Stomach (tissue), 8 donors: ENCODE measurements at regions not wholly inside any gene's neighbourhood (a gene's known extent, or its start where the extent isn't known, plus 50 kb on each side); places are given as distances from the start of the nearest gene placed in this dataset.

Source experiments
- DNase-seq, 2 donors: peaks; one replicate each; pipeline versions ENCODE4 v3.0.0 to v3.0.0-alpha.2; 2013 to 2019
- H3K27ac ChIP-seq, 5 donors: fragments of 200-600 bp in 4 of 5; sonication (generic) in 4 of 5; one replicate each; pipeline ENCODE4 v1.5.1; 2013 to 2019; ENCODE audit warnings: mild to moderate bottlenecking in 1 of 5, moderate library complexity in 1 of 5
- H3K27me3 ChIP-seq, 3 donors: fragments of 200-600 bp; sonication (generic); one replicate each; pipeline ENCODE4 v1.5.1; 2017 to 2019; ENCODE audit warnings: mixed run types in 1 of 3
- H3K36me3 ChIP-seq, 4 donors: fragments of 200-600 bp; sonication (generic); 1 replicate in 3 of 4; 2 replicates in 1 of 4; pipeline ENCODE4 v1.5.1; 2016 to 2019
- H3K4me1 ChIP-seq, 4 donors: fragments of 200-600 bp; sonication (generic); one replicate each; pipeline ENCODE4 v1.5.1; 2016 to 2019
- H3K4me3 ChIP-seq, 4 donors: fragments of 200-600 bp; sonication (generic) in 3 of 4; one replicate each; pipeline ENCODE4 v1.5.1; 2016 to 2019; ENCODE audit warnings: mild to moderate bottlenecking in 1 of 4
- H3K9me3 ChIP-seq, 4 donors: fragments of 200-600 bp; sonication (generic); one replicate each; pipeline ENCODE4 v1.5.1; 2016 to 2019
- EP300 ChIP-seq: sonication (generic); formaldehyde crosslinking; IDR thresholded peaks from one replicate; pipeline ENCODE4 v1.6.1; 2017; ENCODE audit warnings: antibody characterized with exemption
- POLR2A ChIP-seq, 4 donors: fragments of 450-650 bp; IDR thresholded peaks; one replicate each; pipeline ENCODE4 v1.6.1; 2016; ENCODE audit warnings: antibody characterized with exemption in 4 of 4, control low read depth in 2 of 4, mild to moderate bottlenecking in 1 of 4, moderate library complexity in 1 of 4
- POLR2AphosphoS5 ChIP-seq, 3 donors: sonication (generic); formaldehyde crosslinking; IDR thresholded peaks; one replicate each; pipeline ENCODE4 v1.6.1; 2016; ENCODE audit warnings: antibody characterized with exemption in 3 of 3
- WGBS, 5 donors: extraction: QIAGEN DNeasy Blood & Tissue Kit in 3 of 5; methylation state at CpG; one replicate each; pipeline versions ENCODE4 v1.1.5 to v1.1.7; 2013 to 2018; 5-methylcytosine and 5-hydroxymethylcytosine counted together
- intact Hi-C: fragments of 100-400 bp; cut with DNase I; formaldehyde crosslinking; loops from one replicate; pipeline ENCODE4 v1.15.1; 2023; ENCODE audit warnings: low total_unique reads
- TF ChIP-seq, protein P1 (sequence below), 7 experiments: fragments of 450-650 bp in 4 of 7; fragments of 200-600 bp in 3 of 7; sonication (generic) in 3 of 7; IDR thresholded peaks; one replicate each; pipeline ENCODE4 v1.5.1; 2016 to 2019; ENCODE audit warnings: antibody characterized with exemption in 7 of 7, control low read depth in 2 of 7, mild to moderate bottlenecking in 1 of 7
- donor health status: healthy with polysubstance abuse.
- donor health status: Bipolar disorder and iron deficiency.
- donor health status: healthy.

DNA sequence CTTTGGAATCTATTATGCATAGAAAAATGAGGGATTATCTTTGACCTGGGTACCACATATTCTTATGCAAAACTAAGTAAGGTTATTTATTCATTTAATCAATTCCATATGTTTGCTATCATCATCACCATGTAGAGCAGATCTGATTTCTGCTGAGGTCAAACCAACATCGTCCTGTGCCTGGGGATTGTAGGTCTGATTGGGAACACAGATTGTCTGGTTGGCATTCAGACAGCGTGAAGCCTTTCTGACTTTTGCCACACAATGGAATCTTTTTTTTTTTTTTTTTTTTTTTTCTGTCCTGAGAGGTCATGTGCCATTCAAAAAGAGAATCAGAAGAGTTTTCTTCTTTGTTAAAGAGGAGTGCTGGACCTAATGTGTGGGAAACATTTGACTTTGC is 142.9 kb downstream of the RAB11FIP2 start:
- H3K27me3 ChIP-seq: peaks cover 0 to 10% (median 0%) of the 10 kb centered on the region in 3 donors
- no peak for DNase-seq
- no peaks in the 10 kb centered on the region for H3K4me1 ChIP-seq
- 46 to 71% (median 60%) methylated on average over 2 of the region's 2 CpGs for whole genome bisulfite sequencing, 5 donors
- intact Hi-C loops: no loop called here
- H3K36me3 ChIP-seq: no peaks in the 10 kb centered on the region
- H3K9me3 ChIP-seq: no peaks in the 10 kb centered on the region
- H3K4me3 ChIP-seq: no peak overlapping the region
- no peak overlapping the region for H3K27ac ChIP-seq
- no peak for TF ChIP-seq POLR2A (IDR thresholded peaks at IDR 0.05)
- TF ChIP-seq, protein P1, sequence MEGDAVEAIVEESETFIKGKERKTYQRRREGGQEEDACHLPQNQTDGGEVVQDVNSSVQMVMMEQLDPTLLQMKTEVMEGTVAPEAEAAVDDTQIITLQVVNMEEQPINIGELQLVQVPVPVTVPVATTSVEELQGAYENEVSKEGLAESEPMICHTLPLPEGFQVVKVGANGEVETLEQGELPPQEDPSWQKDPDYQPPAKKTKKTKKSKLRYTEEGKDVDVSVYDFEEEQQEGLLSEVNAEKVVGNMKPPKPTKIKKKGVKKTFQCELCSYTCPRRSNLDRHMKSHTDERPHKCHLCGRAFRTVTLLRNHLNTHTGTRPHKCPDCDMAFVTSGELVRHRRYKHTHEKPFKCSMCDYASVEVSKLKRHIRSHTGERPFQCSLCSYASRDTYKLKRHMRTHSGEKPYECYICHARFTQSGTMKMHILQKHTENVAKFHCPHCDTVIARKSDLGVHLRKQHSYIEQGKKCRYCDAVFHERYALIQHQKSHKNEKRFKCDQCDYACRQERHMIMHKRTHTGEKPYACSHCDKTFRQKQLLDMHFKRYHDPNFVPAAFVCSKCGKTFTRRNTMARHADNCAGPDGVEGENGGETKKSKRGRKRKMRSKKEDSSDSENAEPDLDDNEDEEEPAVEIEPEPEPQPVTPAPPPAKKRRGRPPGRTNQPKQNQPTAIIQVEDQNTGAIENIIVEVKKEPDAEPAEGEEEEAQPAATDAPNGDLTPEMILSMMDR (IDR thresholded peaks at IDR 0.05): no peak
- TF ChIP-seq EP300: no peak
- no peak for TF ChIP-seq POLR2AphosphoS5 (IDR thresholded peaks at IDR 0.05)

DNA sequence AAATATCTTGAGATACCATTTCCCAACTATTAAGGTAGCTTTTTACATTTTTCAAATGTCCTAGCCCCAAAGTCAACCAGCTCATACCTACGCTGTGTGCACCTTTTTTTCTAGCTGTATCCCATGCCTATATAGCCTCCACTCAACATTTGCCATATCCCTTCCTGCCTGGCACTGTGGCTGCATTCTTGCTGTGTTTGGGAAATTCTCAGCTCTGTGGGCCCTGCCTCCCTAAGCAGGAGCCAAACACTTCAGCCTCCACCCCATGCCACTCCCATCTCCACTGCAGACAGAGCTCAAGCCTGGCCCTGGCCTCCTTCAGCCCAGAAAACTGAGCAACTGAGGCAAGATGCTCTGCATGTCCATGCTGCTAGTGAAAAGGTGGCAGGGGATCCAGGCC is 141.3 kb downstream of the RAB11FIP2 start:
- Histone ChIP-seq H3K36me3 (no peaks in the 10 kb centered on the region), H3K9me3 (no peaks in the 10 kb centered on the region), H3K4me3 (no peak overlapping the region), H3K27ac (no peak overlapping the region), H3K4me1 (no peaks in the 10 kb centered on the region), H3K27me3 (peaks cover 0 to 10% (median 0%) of the 10 kb centered on the region in 3 donors)
- intact Hi-C loops: no loop called here
- no peak for DNase-seq
- WGBS, 5 donors: 80 to 97% (median 96%) methylated on average over 1 of the region's 1 CpG
- TF ChIP-seq POLR2A (IDR thresholded peaks at IDR 0.05): no peak
- TF ChIP-seq, protein P1 (IDR thresholded peaks at IDR 0.05): no peak
- no peak for TF ChIP-seq POLR2AphosphoS5 (IDR thresholded peaks at IDR 0.05)
- no peak for TF ChIP-seq EP300

GRCh38 chr10:117911684-117912083 is 135.1 kb downstream of the RAB11FIP2 start:
- intact Hi-C loops: no loop called here
- WGBS, 5 donors: 53 to 85% (median 80%) methylated on average over 2 of the region's 2 CpGs

GRCh38 chr10:117914334-117914733 is 132.4 kb downstream of the RAB11FIP2 start:
- Histone ChIP-seq H3K4me1 (no peaks in the 10 kb centered on the region), H3K36me3 (no peaks in the 10 kb centered on the region), H3K9me3 (no peaks in the 10 kb centered on the region), H3K27ac (no peak overlapping the region), H3K4me3 (no peak overlapping the region), H3K27me3 (peaks cover 0 to 24% (median 4%) of the 10 kb centered on the region in 3 donors)
- TF ChIP-seq EP300: no peak
- TF ChIP-seq, protein P1 (IDR thresholded peaks at IDR 0.05): no peak
- TF ChIP-seq POLR2AphosphoS5 (IDR thresholded peaks at IDR 0.05): no peak
- no peak for TF ChIP-seq POLR2A (IDR thresholded peaks at IDR 0.05)
- intact Hi-C loops: no loop called here
- no peak for DNase-seq
- WGBS, 5 donors: 72 to 86% (median 82%) methylated on average over 6 of the region's 6 CpGs

More at GRCh38 chr10:117911684-117912083, 135.1 kb downstream of the RAB11FIP2 start:
- Histone ChIP-seq H3K27me3 (peaks cover 0 to 24% (median 4%) of the 10 kb centered on the region in 3 donors), H3K36me3 (no peaks in the 10 kb centered on the region), H3K9me3 (no peaks in the 10 kb centered on the region), H3K27ac (no peak overlapping the region), H3K4me3 (no peak overlapping the region), H3K4me1 (no peaks in the 10 kb centered on the region)
- no peak for DNase-seq
- TF ChIP-seq POLR2A (IDR thresholded peaks at IDR 0.05): no peak
- TF ChIP-seq EP300: no peak
- TF ChIP-seq, protein P1 (IDR thresholded peaks at IDR 0.05): no peak
- TF ChIP-seq POLR2AphosphoS5 (IDR thresholded peaks at IDR 0.05): no peak
